Activated CD8-positive, alpha-beta T cell treated with anti-CD3 and anti-CD28 coated beads for 36 hours (primary cell): ENCODE measurements at regions not wholly inside any gene's neighbourhood (a gene's known extent, or its start where the extent isn't known, plus 50 kb on each side); places are given as distances from the start of the nearest gene placed in this dataset.

Experiments used
- ATAC-seq: fragments of 200-7000 bp; cut with Tn5 transposase; one replicate; pipeline ENCODE4 v1.10.0; 2021; ENCODE audit warnings: mild to moderate bottlenecking, moderate library complexity
- CTCF ChIA-PET: fragments of 350-600 bp; sonication (Branson Sonifier 250); formaldehyde crosslinking; loops from one replicate; lab custom pipeline; 2021; ENCODE audit warnings: antibody characterized with exemption; lab: Charles Lee
- POLR2A ChIA-PET: fragments of 350-600 bp; sonication (Branson Sonifier 250); formaldehyde crosslinking; loops from one replicate; lab custom pipeline; 2021; ENCODE audit warnings: antibody characterized with exemption; lab: Charles Lee
- DNase-seq: peaks from one replicate; pipeline ENCODE4 v3.0.0-alpha.2; 2020
- H3K27ac Mint-ChIP-seq: one replicate; pipeline ENCODE4 v1.8.0; 2021; ENCODE audit warnings: mild to moderate bottlenecking, mixed read lengths
- H3K27me3 Mint-ChIP-seq: one replicate; pipeline ENCODE4 v1.8.0; 2021; ENCODE audit warnings: mixed read lengths
- H3K36me3 Mint-ChIP-seq: one replicate; pipeline ENCODE4 v1.8.0; 2021; ENCODE audit warnings: low read depth, mixed read lengths
- H3K4me1 Mint-ChIP-seq: one replicate; pipeline ENCODE4 v1.8.0; 2021; ENCODE audit warnings: low read depth, mixed read lengths
- H3K4me3 Mint-ChIP-seq: one replicate; pipeline ENCODE4 v1.8.0; 2021; ENCODE audit warnings: mild to moderate bottlenecking, moderate library complexity, mixed read lengths
- H3K9me3 Mint-ChIP-seq: one replicate; pipeline ENCODE4 v1.8.0; 2021; ENCODE audit warnings: mixed read lengths
- CTCF ChIP-seq: fragments of 200-600 bp; IDR thresholded peaks from one replicate; pipeline ENCODE4 v1.8.0; 2022; ENCODE audit warnings: antibody characterized with exemption, mild to moderate bottlenecking
- intact Hi-C: fragments of 100-400 bp; cut with micrococcal nuclease; formaldehyde crosslinking; loops from one replicate; pipeline ENCODE4 v1.10.0; 2022

GRCh38 chr6:163906006-163906710, 491.6 kb downstream of the QKI start:
- ChIA-PET CTCF (no interaction called here), POLR2A (no interaction called here)
- H3K36me3 Mint-ChIP-seq = no peaks in the 10 kb centered on the region
- DNase-seq (no peak), ATAC-seq (no peak)
- H3K27ac Mint-ChIP-seq = no peak overlapping the region
- no peak overlapping the region for H3K4me3 Mint-ChIP-seq
- peaks cover 15% of the 10 kb centered on the region for H3K27me3 Mint-ChIP-seq
- intact Hi-C loops = no loop called here
- H3K4me1 Mint-ChIP-seq = no peaks in the 10 kb centered on the region
- no peak for TF ChIP-seq CTCF
- H3K9me3 Mint-ChIP-seq = no peaks in the 10 kb centered on the region

- ATAC-seq (no peak), DNase-seq (no peak)
- ChIA-PET POLR2A (no interaction called here), CTCF (no interaction called here)
- no peak for TF ChIP-seq CTCF
- intact Hi-C loops = no loop called here
- H3K27me3 Mint-ChIP-seq = peaks cover 8% of the 10 kb centered on the region
- no peaks in the 10 kb centered on the region for H3K4me1 Mint-ChIP-seq
- H3K9me3 Mint-ChIP-seq = no peaks in the 10 kb centered on the region
- no peak overlapping the region for H3K4me3 Mint-ChIP-seq
- H3K36me3 Mint-ChIP-seq = no peaks in the 10 kb centered on the region
- H3K27ac Mint-ChIP-seq = no peak overlapping the region
Observed at GRCh38 chr6:163904186-163904585, 489.7 kb downstream of the QKI start.

GRCh38 chr6:163903541-163903940, 489.0 kb downstream of the QKI start:
- H3K4me1 Mint-ChIP-seq = no peaks in the 10 kb centered on the region
- no peak for TF ChIP-seq CTCF
- no peaks in the 10 kb centered on the region for H3K36me3 Mint-ChIP-seq
- H3K9me3 Mint-ChIP-seq = no peaks in the 10 kb centered on the region
- CTCF ChIA-PET = interaction anchor here (0.7 kb wide), 1 partner anchor 53 kb away, joined by 3 read pairs; no protein-coding TSS in a partner anchor
- no peak overlapping the region for H3K27ac Mint-ChIP-seq
- H3K4me3 Mint-ChIP-seq = no peak overlapping the region
- intact Hi-C loops = no loop called here
- peaks cover 8% of the 10 kb centered on the region for H3K27me3 Mint-ChIP-seq
- DNase-seq = no peak
- POLR2A ChIA-PET = no interaction called here
- no peak for ATAC-seq

GRCh38 chr6:163902993-163903392, 488.5 kb downstream of the QKI start:
- no peaks in the 10 kb centered on the region for H3K4me1 Mint-ChIP-seq
- ChIA-PET POLR2A (no interaction called here), CTCF (interaction anchor here (0.7 kb wide), 1 partner anchor 53 kb away, joined by 3 read pairs; no protein-coding TSS in a partner anchor)
- TF ChIP-seq CTCF = no peak
- no peaks in the 10 kb centered on the region for H3K36me3 Mint-ChIP-seq
- H3K27me3 Mint-ChIP-seq = peaks cover 8% of the 10 kb centered on the region
- no peak for ATAC-seq
- intact Hi-C loops = no loop called here
- no peaks in the 10 kb centered on the region for H3K9me3 Mint-ChIP-seq
- H3K4me3 Mint-ChIP-seq = no peak overlapping the region
- no peak for DNase-seq
- H3K27ac Mint-ChIP-seq = no peak overlapping the region

- Mint-ChIP-seq H3K4me1 (no peaks in the 10 kb centered on the region), H3K9me3 (no peaks in the 10 kb centered on the region), H3K27me3 (peaks cover 5% of the 10 kb centered on the region), H3K4me3 (no peak overlapping the region), H3K36me3 (no peaks in the 10 kb centered on the region), H3K27ac (no peak overlapping the region)
- ChIA-PET CTCF (no interaction called here), POLR2A (no interaction called here)
- DNase-seq (no peak), ATAC-seq (no peak)
- intact Hi-C loops = no loop called here
- TF ChIP-seq CTCF = no peak
Observed at GRCh38 chr6:163901681-163902080, 487.2 kb downstream of the QKI start.
